ENCODE measurements at regions not wholly inside any gene's neighbourhood (a gene's known extent, or its start where the extent isn't known, plus 50 kb on each side); places are given as distances from the start of the nearest gene placed in this dataset.

- DNase-seq: no peak
- in situ Hi-C loops (cut with HindIII; ENCODE audit: low pct_ligation_motif_present, low pct_unique_long_range_greater_than_20kb, low sequenced_read_pairs): no loop called here
Measured at GRCh38 chr3:164233951-164234350, 844.3 kb downstream of the SI start.

- DNase-seq: no peak
- in situ Hi-C loops (cut with HindIII; ENCODE audit: low pct_ligation_motif_present, low pct_unique_long_range_greater_than_20kb, low sequenced_read_pairs): no loop called here
Measured at GRCh38 chr3:164231718-164232117, 846.6 kb downstream of the SI start.

GRCh38 chr3:164230385-164231094 lies 847.8 kb downstream of the SI start:
- in situ Hi-C loops (cut with HindIII; ENCODE audit: low pct_ligation_motif_present, low pct_unique_long_range_greater_than_20kb, low sequenced_read_pairs): no loop called here
- DNase-seq: no peak

GRCh38 chr3:164224126-164224525 lies 854.2 kb downstream of the SI start:
- no peak for DNase-seq
- in situ Hi-C loops (cut with HindIII; ENCODE audit: low pct_ligation_motif_present, low pct_unique_long_range_greater_than_20kb, low sequenced_read_pairs): no loop called here

GRCh38 chr3:164222197-164222596 lies 856.1 kb downstream of the SI start:
- in situ Hi-C loops (cut with HindIII; ENCODE audit: low pct_ligation_motif_present, low pct_unique_long_range_greater_than_20kb, low sequenced_read_pairs): no loop called here
- no peak for DNase-seq

GRCh38 chr3:164221297-164221696 lies 857.0 kb downstream of the SI start:
- in situ Hi-C loops (cut with HindIII; ENCODE audit: low pct_ligation_motif_present, low pct_unique_long_range_greater_than_20kb, low sequenced_read_pairs): no loop called here
- DNase-seq: no peak

GRCh38 chr3:164209363-164209762 lies 868.9 kb downstream of the SI start:
- DNase-seq: no peak
- in situ Hi-C loops (cut with HindIII; ENCODE audit: low pct_ligation_motif_present, low pct_unique_long_range_greater_than_20kb, low sequenced_read_pairs): no loop called here

- no peak for DNase-seq
- in situ Hi-C loops (cut with HindIII; ENCODE audit: low pct_ligation_motif_present, low pct_unique_long_range_greater_than_20kb, low sequenced_read_pairs): no loop called here
Measured at GRCh38 chr3:164208821-164209220, 869.5 kb downstream of the SI start.

- DNase-seq: no peak
- in situ Hi-C loops (cut with HindIII; ENCODE audit: low pct_ligation_motif_present, low pct_unique_long_range_greater_than_20kb, low sequenced_read_pairs): no loop called here
Measured at GRCh38 chr3:164208048-164208447, 870.2 kb downstream of the SI start.

- DNase-seq: no peak
- in situ Hi-C loops (cut with HindIII; ENCODE audit: low pct_ligation_motif_present, low pct_unique_long_range_greater_than_20kb, low sequenced_read_pairs): no loop called here
Measured at GRCh38 chr3:164200053-164200823, 878.1 kb downstream of the SI start.

GRCh38 chr3:164196477-164196876 lies 881.8 kb downstream of the SI start:
- in situ Hi-C loops (cut with HindIII; ENCODE audit: low pct_ligation_motif_present, low pct_unique_long_range_greater_than_20kb, low sequenced_read_pairs): no loop called here
- no peak for DNase-seq

GRCh38 chr3:164194842-164195241 lies 883.5 kb downstream of the SI start:
- peak; percentile 7 for DNase-seq
- in situ Hi-C loops (cut with HindIII; ENCODE audit: low pct_ligation_motif_present, low pct_unique_long_range_greater_than_20kb, low sequenced_read_pairs): no loop called here

GRCh38 chr3:164192974-164193373 lies 885.3 kb downstream of the SI start:
- no peak for DNase-seq
- in situ Hi-C loops (cut with HindIII; ENCODE audit: low pct_ligation_motif_present, low pct_unique_long_range_greater_than_20kb, low sequenced_read_pairs): no loop called here

- DNase-seq: no peak
- in situ Hi-C loops (cut with HindIII; ENCODE audit: low pct_ligation_motif_present, low pct_unique_long_range_greater_than_20kb, low sequenced_read_pairs): no loop called here
Measured at GRCh38 chr3:164190566-164190965, 887.7 kb downstream of the SI start.

GRCh38 chr3:164186095-164186494 lies 892.2 kb downstream of the SI start:
- no peak for DNase-seq
- in situ Hi-C loops (cut with HindIII; ENCODE audit: low pct_ligation_motif_present, low pct_unique_long_range_greater_than_20kb, low sequenced_read_pairs): no loop called here

GRCh38 chr3:164179110-164179774 lies 899.1 kb downstream of the SI start:
- DNase-seq: no peak
- in situ Hi-C loops (cut with HindIII; ENCODE audit: low pct_ligation_motif_present, low pct_unique_long_range_greater_than_20kb, low sequenced_read_pairs): no loop called here

- in situ Hi-C loops (cut with HindIII; ENCODE audit: low pct_ligation_motif_present, low pct_unique_long_range_greater_than_20kb, low sequenced_read_pairs): no loop called here
- DNase-seq: no peak
Measured at GRCh38 chr3:164174059-164174458, 904.2 kb downstream of the SI start.

GRCh38 chr3:164155400-164155799 lies 922.9 kb downstream of the SI start:
- in situ Hi-C loops (cut with HindIII; ENCODE audit: low pct_ligation_motif_present, low pct_unique_long_range_greater_than_20kb, low sequenced_read_pairs): no loop called here
- DNase-seq: no peak

GRCh38 chr3:164144824-164145223 lies 933.5 kb downstream of the SI start:
- DNase-seq: no peak
- in situ Hi-C loops (cut with HindIII; ENCODE audit: low pct_ligation_motif_present, low pct_unique_long_range_greater_than_20kb, low sequenced_read_pairs): no loop called here

- DNase-seq: no peak
- in situ Hi-C loops (cut with HindIII; ENCODE audit: low pct_ligation_motif_present, low pct_unique_long_range_greater_than_20kb, low sequenced_read_pairs): no loop called here
Measured at GRCh38 chr3:164132878-164133277, 945.4 kb downstream of the SI start.
